ENCODE measurements at regions not wholly inside any gene's neighbourhood (a gene's known extent, or its start where the extent isn't known, plus 50 kb on each side); places are given as distances from the start of the nearest gene placed in this dataset.

- no peak for DNase-seq (ENCODE audit: low spot score in 2 of 2)
- no peaks in the 10 kb centered on the region for H3K4me1 ChIP-seq
- TF ChIP-seq POLR2A (IDR thresholded peaks at IDR 0.05) (no peak), EP300 (IDR thresholded peaks at IDR 0.05) (no peak)
- TF ChIP-seq, protein P1, sequence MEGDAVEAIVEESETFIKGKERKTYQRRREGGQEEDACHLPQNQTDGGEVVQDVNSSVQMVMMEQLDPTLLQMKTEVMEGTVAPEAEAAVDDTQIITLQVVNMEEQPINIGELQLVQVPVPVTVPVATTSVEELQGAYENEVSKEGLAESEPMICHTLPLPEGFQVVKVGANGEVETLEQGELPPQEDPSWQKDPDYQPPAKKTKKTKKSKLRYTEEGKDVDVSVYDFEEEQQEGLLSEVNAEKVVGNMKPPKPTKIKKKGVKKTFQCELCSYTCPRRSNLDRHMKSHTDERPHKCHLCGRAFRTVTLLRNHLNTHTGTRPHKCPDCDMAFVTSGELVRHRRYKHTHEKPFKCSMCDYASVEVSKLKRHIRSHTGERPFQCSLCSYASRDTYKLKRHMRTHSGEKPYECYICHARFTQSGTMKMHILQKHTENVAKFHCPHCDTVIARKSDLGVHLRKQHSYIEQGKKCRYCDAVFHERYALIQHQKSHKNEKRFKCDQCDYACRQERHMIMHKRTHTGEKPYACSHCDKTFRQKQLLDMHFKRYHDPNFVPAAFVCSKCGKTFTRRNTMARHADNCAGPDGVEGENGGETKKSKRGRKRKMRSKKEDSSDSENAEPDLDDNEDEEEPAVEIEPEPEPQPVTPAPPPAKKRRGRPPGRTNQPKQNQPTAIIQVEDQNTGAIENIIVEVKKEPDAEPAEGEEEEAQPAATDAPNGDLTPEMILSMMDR (IDR thresholded peaks at IDR 0.05) = no peak
- H3K27me3 ChIP-seq = no peaks in the 10 kb centered on the region
- no peak overlapping the region for H3K27ac ChIP-seq
- WGBS, 2 donors = 17 to 33% methylated on average over 6 of the region's 6 CpGs
- H3K4me3 ChIP-seq = no peak overlapping the region
- H3K36me3 ChIP-seq = no peaks in the 10 kb centered on the region
- no peaks in the 10 kb centered on the region for H3K9me3 ChIP-seq
Measured at GRCh38 chr18:47716632-47717185, 213.8 kb downstream of the SMAD2 start.

DNA sequence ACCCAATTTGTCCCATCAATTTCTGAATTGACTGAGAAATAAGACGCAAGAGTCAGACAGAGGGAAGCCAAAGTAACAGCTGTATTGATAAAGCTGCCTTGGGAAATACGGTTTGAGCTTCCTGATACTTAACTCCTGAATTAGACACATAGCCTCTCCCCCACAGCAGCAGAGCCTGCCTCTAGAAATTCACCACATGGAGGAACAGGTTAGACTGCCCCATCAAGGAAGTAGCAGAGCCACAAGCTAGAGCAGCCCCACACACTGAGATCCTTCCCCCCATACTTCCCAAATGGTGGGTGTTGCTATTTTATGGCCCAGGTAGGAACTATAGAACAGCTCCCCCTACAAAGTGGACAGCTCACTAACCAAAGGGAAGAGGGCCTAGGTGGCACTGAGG lies 220.0 kb downstream of the SMAD2 start:
- TF ChIP-seq EP300 (IDR thresholded peaks at IDR 0.05) (no peak), POLR2A (IDR thresholded peaks at IDR 0.05) (no peak)
- TF ChIP-seq, protein P1 (IDR thresholded peaks at IDR 0.05) = no peak
- Histone ChIP-seq H3K9me3 (no peaks in the 10 kb centered on the region), H3K36me3 (no peaks in the 10 kb centered on the region), H3K27ac (no peak overlapping the region), H3K4me1 (no peaks in the 10 kb centered on the region), H3K4me3 (no peak overlapping the region), H3K27me3 (no peaks in the 10 kb centered on the region)
- no peak for DNase-seq (ENCODE audit: low spot score in 2 of 2)
- WGBS, 2 donors = 75 to 79% methylated on average over 2 of the region's 2 CpGs

GRCh38 chr18:47709556-47709955 lies 220.9 kb downstream of the SMAD2 start:
- H3K4me3 ChIP-seq = no peak overlapping the region
- H3K4me1 ChIP-seq = no peaks in the 10 kb centered on the region
- H3K27ac ChIP-seq = no peak overlapping the region
- DNase-seq (ENCODE audit: low spot score in 2 of 2) = no peak
- TF ChIP-seq EP300 (IDR thresholded peaks at IDR 0.05) = no peak
- TF ChIP-seq, protein P1 (IDR thresholded peaks at IDR 0.05) = no peak
- no peak for TF ChIP-seq POLR2A (IDR thresholded peaks at IDR 0.05)
- H3K9me3 ChIP-seq = no peaks in the 10 kb centered on the region
- 46 to 49% methylated on average over 4 of the region's 4 CpGs for WGBS, 2 donors
- H3K27me3 ChIP-seq = no peaks in the 10 kb centered on the region
- H3K36me3 ChIP-seq = no peaks in the 10 kb centered on the region

GRCh38 chr18:47708206-47708605 lies 222.3 kb downstream of the SMAD2 start:
- WGBS, 2 donors = 53 to 65% methylated on average over 3 of the region's 3 CpGs
- no peak for DNase-seq (ENCODE audit: low spot score in 2 of 2)
- H3K4me1 ChIP-seq = no peaks in the 10 kb centered on the region
- no peaks in the 10 kb centered on the region for H3K27me3 ChIP-seq
- H3K36me3 ChIP-seq = no peaks in the 10 kb centered on the region
- no peak overlapping the region for H3K4me3 ChIP-seq
- no peak overlapping the region for H3K27ac ChIP-seq
- TF ChIP-seq POLR2A (IDR thresholded peaks at IDR 0.05) (no peak), EP300 (IDR thresholded peaks at IDR 0.05) (no peak)
- TF ChIP-seq, protein P1 (IDR thresholded peaks at IDR 0.05) = no peak
- no peaks in the 10 kb centered on the region for H3K9me3 ChIP-seq

DNA sequence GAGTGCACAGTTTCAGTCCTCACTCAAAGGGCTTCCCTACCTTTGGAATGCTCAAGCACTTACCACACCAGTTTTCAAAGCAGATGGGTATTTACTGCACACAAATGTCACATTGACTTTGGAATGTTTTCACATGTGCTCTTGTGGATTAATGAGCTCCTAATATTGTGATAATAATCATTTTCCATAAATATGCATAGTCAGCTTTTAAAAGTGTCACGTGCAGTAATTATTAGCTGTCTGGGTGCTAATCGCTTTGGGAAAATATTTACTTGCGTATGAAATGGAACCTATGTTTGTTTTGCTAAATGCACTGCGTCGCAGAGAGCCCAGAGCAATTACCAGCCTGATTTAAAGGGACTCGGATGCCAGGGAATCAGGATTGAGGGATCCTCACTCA lies 229.3 kb downstream of the SMAD2 start:
- Histone ChIP-seq H3K27me3 (no peaks in the 10 kb centered on the region), H3K9me3 (no peaks in the 10 kb centered on the region), H3K36me3 (no peaks in the 10 kb centered on the region), H3K4me1 (no peaks in the 10 kb centered on the region), H3K27ac (no peak overlapping the region), H3K4me3 (no peak overlapping the region)
- no peak for DNase-seq (ENCODE audit: low spot score in 2 of 2)
- 78 to 79% methylated on average over 6 of the region's 6 CpGs for WGBS, 2 donors
- TF ChIP-seq EP300 (IDR thresholded peaks at IDR 0.05) (no peak), POLR2A (IDR thresholded peaks at IDR 0.05) (no peak)
- TF ChIP-seq, protein P1 (IDR thresholded peaks at IDR 0.05) = no peak

All from tibial nerve (tissue), 4 donors.